K562 (cell line): ENCODE measurements at regions not wholly inside any gene's neighbourhood (a gene's known extent, or its start where the extent isn't known, plus 50 kb on each side); places are given as distances from the start of the nearest gene placed in this dataset.

Experiments
- EP300 ChIP-seq: IDR thresholded peaks from 2 replicates; pipeline ENCODE4 v1.6.1; 2012; ENCODE audit warnings: low read length, improper control_type of control experiment
- FOXM1 ChIP-seq, 2 experiments: fragments of 450-650 bp in 1 of 2; sonication (generic) in 1 of 2; formaldehyde crosslinking in 1 of 2; IDR thresholded peaks; 2 replicates each; pipeline versions ENCODE4 v1.6.1 to v1.9.0; 2017 to 2022; ENCODE audit warnings: low read depth in 2 of 2, mild to moderate bottlenecking in 2 of 2, missing genetic modification reagents in 1 of 2, moderate library complexity in 1 of 2
- KAT8 ChIP-seq: fragments of 450-650 bp; IDR thresholded peaks from 2 replicates; pipeline ENCODE4 v1.6.1; 2016; ENCODE audit warnings: low read depth, mild to moderate bottlenecking
- NR2C1 ChIP-seq, 2 experiments: fragments of 450-650 bp; IDR thresholded peaks; 2 replicates each; pipeline ENCODE4 v1.6.1; 2017; ENCODE audit warnings: mild to moderate bottlenecking in 2 of 2, antibody characterized with exemption in 1 of 2, inconsistent platforms in 1 of 2, missing compliant biosample characterization in 1 of 2, missing genetic modification characterization in 1 of 2
- POLR2A ChIP-seq: fragments of 450-650 bp; conservative IDR thresholded peaks from 2 replicates; pipeline ENCODE4 v1.6.1; 2016
- RFX5 ChIP-seq: IDR thresholded peaks from 2 replicates; pipeline ENCODE4 v1.6.1; 2011; ENCODE audit warnings: low read depth, mild to moderate bottlenecking, improper control_type of control experiment, low read length
- U2AF1 ChIP-seq: fragments of 200-400 bp; formaldehyde crosslinking; optimal IDR thresholded peaks from 2 replicates; pipeline ENCODE3; 2017; ENCODE audit warnings: mild to moderate bottlenecking, low read depth, low read length, moderate library complexity
- ZNF184 ChIP-seq: sonication (generic); formaldehyde crosslinking; IDR thresholded peaks from 2 replicates; pipeline ENCODE4 v1.5.0; 2020; ENCODE audit warnings: missing genetic modification reagents
- ZNF41 ChIP-seq: fragments of 250-450 bp; sonication (Bioruptor Pico); conservative IDR thresholded peaks from 2 replicates; pipeline ENCODE4 v1.4.0; 2020; ENCODE audit warnings: mild to moderate bottlenecking
- ZNF589 ChIP-seq: fragments of 200-800 bp; sonication (Bioruptor generic); IDR thresholded peaks from 2 replicates; pipeline ENCODE4 v1.6.1; 2016; ENCODE audit warnings: low read depth, missing genetic modification characterization, missing compliant biosample characterization
- ZNF707 ChIP-seq: fragments of 250-450 bp; sonication (Bioruptor Pico); conservative IDR thresholded peaks from 2 replicates; pipeline ENCODE4 v1.8.0; 2022; ENCODE audit warnings: inconsistent platforms, mild to moderate bottlenecking, moderate library complexity
- TF ChIP-seq, protein P1 (sequence below): fragments of 450-650 bp; IDR thresholded peaks from 2 replicates; pipeline ENCODE4 v1.6.1; 2016; ENCODE audit warnings: missing biosample characterization, missing genetic modification characterization

GRCh38 chr1:103948526-103948925 is 198.8 kb downstream of the AMY1C start:
- TF ChIP-seq EP300 (no peak), FOXM1 (IDR thresholded peaks at IDR 0.05; ENCODE audit: low read depth) (no peak), FOXM1 (CRISPR knock-in tag; IDR thresholded peaks at IDR 0.05; ENCODE audit: low read depth) (no peak), NR2C1 (IDR thresholded peaks at IDR 0.05) (no peak), NR2C1 (tag; IDR thresholded peaks at IDR 0.05) (no peak), RFX5 (no peak), POLR2A (no peak), ZNF589 (CRISPR knock-in tag) (no peak), U2AF1 (no peak), KAT8 (no peak), ZNF184 (CRISPR knock-in tag) (no peak), ZNF41 (no peak), ZNF707 (CRISPR knock-in tag) (no peak)
- TF ChIP-seq, protein P1, sequence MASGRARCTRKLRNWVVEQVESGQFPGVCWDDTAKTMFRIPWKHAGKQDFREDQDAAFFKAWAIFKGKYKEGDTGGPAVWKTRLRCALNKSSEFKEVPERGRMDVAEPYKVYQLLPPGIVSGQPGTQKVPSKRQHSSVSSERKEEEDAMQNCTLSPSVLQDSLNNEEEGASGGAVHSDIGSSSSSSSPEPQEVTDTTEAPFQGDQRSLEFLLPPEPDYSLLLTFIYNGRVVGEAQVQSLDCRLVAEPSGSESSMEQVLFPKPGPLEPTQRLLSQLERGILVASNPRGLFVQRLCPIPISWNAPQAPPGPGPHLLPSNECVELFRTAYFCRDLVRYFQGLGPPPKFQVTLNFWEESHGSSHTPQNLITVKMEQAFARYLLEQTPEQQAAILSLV: no peak
